ENCODE measurements at regions not wholly inside any gene's neighbourhood (a gene's known extent, or its start where the extent isn't known, plus 50 kb on each side); places are given as distances from the start of the nearest gene placed in this dataset.

- no peak for TF ChIP-seq CTCF (IDR thresholded peaks at IDR 0.05; ENCODE audit: insufficient read depth, low read length)
- DNase-seq (ENCODE audit: low read depth): no peak
- H3K4me3 ChIP-seq (ENCODE audit: low read depth, low read length): no peak overlapping the region
Measured at GRCh38 chr2:22035361-22035830, 911.6 kb downstream of the TDRD15 start.

GRCh38 chr2:22037274-22037673 lies 913.5 kb downstream of the TDRD15 start:
- H3K4me3 ChIP-seq (ENCODE audit: low read depth, low read length): no peak overlapping the region
- no peak for DNase-seq (ENCODE audit: low read depth)

GRCh38 chr2:22043784-22044183 lies 920.0 kb downstream of the TDRD15 start:
- no peak for TF ChIP-seq CTCF (IDR thresholded peaks at IDR 0.05; ENCODE audit: insufficient read depth, low read length)
- H3K4me3 ChIP-seq (ENCODE audit: low read depth, low read length): no peak overlapping the region
- DNase-seq (ENCODE audit: low read depth): no peak

More at GRCh38 chr2:22037274-22037673, 913.5 kb downstream of the TDRD15 start:
- no peak for TF ChIP-seq CTCF (IDR thresholded peaks at IDR 0.05; ENCODE audit: insufficient read depth, low read length)

GRCh38 chr2:22055784-22056620 lies 932.2 kb downstream of the TDRD15 start:
- DNase-seq (ENCODE audit: low read depth): no peak
- no peak for TF ChIP-seq CTCF (IDR thresholded peaks at IDR 0.05; ENCODE audit: insufficient read depth, low read length)
- H3K4me3 ChIP-seq (ENCODE audit: low read depth, low read length): no peak overlapping the region

- no peak for TF ChIP-seq CTCF (IDR thresholded peaks at IDR 0.05; ENCODE audit: insufficient read depth, low read length)
- no peak for DNase-seq (ENCODE audit: low read depth)
- no peak overlapping the region for H3K4me3 ChIP-seq (ENCODE audit: low read depth, low read length)
Measured at GRCh38 chr2:22056621-22057132, 932.9 kb downstream of the TDRD15 start.

- DNase-seq (ENCODE audit: low read depth): no peak
- H3K4me3 ChIP-seq (ENCODE audit: low read depth, low read length): no peak overlapping the region
- TF ChIP-seq CTCF (IDR thresholded peaks at IDR 0.05; ENCODE audit: insufficient read depth, low read length): no peak
Measured at GRCh38 chr2:22062679-22063078, 938.9 kb downstream of the TDRD15 start.

All from fibroblast of the aortic adventitia (primary cell).